Activated naive CD4-positive, alpha-beta T cell treated with Interleukin-2 at 50 U/mL for 16 hours (primary cell): ENCODE measurements at regions not wholly inside any gene's neighbourhood (a gene's known extent, or its start where the extent isn't known, plus 50 kb on each side); places are given as distances from the start of the nearest gene placed in this dataset.

Source experiments
- DNase-seq: peaks from one replicate; pipeline ENCODE4 v3.0.0-alpha.2; 2020

DNA sequence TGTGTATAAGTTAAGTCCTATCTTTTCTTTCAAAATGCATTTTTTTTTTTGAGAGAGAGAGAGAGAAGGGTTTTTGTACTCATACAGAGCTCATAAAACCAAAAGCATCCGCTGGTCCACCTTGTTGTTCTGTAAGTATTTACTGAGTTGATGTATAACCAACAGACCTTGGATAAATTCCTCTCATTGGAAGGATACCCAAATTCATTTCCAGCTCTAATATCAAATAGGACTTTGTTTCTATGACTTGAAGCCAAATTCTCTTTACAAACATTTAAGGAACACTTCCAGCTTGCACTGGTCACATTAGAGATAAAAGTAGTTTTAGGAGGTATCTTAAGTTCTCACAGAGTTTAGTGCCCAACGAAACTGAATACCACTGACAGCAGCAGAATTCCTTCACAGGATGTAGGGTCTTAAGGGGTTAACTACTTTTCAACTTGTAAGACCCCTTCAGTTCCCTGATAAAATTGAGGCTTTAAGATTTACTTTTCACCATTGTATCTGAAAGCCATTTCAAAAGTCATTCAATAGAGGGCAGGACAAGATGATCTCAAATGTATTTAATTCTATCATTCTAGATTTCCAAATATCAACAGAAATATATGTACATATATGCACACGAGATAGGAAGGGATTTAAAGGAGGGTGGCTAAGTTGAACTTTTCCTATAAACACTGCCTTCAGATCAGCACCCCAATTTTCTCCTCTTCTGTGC lies 1398.5 kb upstream of the CELF4 start:
- DNase-seq, result no peak

DNA sequence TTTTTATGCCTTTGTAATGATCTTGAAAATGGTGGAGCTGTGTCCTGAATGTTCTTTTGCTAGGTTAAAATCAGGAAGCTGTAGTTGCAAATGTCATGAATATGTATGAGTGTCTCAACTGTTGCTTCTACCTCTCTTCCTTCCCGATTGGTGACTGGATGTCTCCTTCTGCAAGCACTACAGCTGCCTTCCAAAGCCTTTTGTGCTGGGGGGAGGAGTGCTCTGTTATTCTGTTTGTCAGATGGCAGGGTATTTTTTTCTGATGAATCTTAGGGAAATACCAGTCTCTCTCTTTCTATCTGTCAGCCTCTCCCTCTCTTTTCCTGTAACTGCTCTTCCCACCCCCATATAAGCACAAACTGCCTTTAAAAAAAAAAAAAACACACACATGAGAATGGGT lies 1396.3 kb upstream of the CELF4 start:
- DNase-seq, result no peak

DNA sequence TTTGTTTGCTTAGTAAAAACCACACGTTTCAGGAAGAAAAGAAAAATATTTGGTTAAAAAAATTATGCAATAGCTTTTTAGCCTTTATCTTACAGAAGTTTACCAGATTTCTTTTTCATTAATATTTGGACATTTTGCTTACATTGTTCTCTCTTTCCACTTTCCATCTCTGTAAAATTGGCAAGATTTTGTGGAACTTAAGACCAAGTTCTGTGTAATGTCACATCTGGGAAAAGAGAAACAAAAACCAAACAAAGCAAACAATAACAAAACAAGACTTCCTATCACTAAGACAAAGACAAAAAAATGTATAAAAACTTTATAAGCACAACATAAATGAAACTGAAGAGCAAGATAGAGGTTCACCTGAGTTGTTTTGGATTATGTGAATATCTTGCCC lies 1392.1 kb upstream of the CELF4 start:
- no peak for DNase-seq

DNA sequence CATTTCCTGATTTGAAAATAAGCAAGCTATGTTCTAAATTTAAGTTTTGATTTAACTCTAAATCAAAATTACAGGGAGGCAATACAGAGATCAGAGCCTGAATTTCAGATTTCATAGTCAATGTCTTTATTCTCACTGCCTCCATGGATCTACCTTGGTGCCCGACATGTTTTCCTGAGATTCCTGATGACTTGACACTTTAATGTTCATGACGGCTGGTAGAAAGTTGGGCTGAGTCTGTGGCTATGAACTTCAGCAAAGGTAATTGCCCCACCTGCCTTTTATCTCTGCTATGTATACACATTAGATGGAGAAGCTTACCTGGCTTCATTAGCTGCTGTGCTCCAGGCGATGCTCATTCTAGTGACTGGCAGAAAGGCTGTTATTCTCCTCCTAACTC lies 1390.5 kb upstream of the CELF4 start:
- no peak for DNase-seq

DNA sequence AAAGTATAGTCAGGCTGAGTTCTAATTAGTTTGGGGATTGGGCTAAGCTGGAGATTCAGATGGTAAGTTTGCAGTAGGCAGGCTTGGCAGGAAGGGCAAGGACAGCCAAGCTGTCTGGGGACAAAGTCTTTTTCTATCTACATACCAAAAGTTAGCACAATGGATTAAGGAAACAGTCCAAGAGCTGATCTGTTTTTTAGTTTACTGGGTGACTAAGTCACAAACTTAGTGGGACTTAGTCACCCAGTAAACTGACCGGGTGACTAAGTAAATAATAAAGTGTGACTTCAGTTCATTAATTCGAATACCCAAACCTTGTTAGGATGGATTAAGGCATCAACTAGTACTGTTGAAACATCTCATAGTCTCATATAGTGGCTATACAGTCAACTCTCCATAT lies 1386.0 kb upstream of the CELF4 start:
- DNase-seq, result no peak

DNA sequence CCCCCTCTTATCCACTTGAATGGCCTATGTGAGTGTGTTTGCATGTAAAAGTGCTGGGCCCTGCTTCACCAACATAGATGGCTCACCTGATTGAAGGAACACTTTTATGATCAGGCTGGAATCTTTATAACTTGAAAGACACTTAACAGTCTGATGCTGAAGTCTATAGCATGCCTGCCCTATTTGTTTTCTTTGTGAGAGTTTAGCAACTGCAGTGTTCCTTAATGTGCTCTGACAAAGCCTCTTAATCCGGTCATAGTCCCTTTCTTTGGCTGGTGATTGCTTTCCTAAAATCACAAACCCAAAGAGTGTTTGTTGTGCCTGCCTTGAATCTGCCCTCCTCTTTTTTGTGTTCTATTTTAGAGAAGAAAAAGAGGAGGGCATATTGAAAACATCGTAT lies 1382.8 kb upstream of the CELF4 start:
- DNase-seq, result no peak

DNA sequence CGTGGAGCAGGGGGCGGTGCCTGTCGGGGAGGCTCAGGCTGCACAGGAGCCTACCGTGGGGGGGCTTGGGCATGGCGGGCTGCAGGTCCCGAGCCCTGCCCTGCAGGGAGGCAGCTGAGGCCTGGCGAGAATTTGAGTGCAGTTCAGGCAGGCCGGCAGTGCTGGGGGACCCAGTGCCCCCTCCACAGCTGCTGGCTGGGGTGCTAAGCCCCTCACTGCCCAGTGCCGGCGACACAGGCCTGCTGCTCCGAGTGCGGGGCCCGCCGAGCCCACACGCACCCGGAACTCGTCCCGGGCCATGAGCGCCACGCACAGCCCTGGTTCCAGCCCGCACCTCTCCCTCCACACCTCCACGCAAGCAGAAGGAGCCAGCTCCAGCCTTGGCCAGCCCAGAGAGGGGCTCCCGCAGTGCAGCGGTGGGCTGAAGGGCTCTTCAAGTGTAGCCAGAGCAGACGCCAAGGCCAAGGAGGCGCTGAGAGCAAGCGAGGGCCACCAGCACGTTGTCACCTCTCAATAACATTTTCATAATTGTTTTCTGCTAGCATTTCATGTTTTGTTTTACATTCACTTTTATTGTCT lies 1378.9 kb upstream of the CELF4 start:
- no peak for DNase-seq

DNA sequence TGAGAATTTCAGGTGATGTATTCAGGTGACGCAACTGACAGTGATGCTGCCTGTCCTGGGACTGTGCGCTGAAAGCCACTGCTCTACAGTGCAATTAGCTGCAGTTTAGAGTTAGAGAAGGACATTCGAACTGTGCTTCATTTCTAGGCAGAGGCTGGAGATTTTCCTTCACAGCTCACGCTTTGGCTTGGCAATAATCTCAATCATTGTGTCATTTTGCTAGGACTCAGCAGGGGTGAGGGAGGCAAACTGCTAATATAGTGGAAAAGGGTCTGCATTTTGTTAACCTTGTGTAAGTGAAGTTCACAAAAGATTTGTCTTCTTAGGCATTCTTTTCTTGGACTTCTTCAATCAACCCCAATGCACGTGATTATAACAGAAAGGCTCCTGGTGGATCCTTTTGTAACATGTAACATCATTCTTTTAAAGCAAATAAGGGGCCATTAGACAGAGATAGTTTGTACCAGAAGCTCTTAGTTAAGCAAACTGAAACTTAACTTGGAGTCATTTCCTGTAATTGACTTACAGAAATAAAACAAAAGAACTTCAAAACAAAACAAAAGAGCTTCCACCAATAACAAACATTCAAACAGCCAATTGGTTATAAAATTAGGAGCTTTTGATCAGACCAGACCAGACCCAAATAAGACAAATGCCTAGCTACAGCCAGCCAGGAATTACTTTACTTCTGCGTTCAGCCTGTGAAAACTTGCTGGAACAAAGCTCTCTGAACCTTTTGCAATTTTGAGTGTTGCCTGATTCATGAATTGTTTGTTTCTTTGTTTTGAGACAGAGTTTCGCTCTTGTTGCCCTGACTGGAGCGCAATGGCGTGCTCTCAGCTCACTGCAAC lies 1376.3 kb upstream of the CELF4 start:
- DNase-seq, result no peak

DNA sequence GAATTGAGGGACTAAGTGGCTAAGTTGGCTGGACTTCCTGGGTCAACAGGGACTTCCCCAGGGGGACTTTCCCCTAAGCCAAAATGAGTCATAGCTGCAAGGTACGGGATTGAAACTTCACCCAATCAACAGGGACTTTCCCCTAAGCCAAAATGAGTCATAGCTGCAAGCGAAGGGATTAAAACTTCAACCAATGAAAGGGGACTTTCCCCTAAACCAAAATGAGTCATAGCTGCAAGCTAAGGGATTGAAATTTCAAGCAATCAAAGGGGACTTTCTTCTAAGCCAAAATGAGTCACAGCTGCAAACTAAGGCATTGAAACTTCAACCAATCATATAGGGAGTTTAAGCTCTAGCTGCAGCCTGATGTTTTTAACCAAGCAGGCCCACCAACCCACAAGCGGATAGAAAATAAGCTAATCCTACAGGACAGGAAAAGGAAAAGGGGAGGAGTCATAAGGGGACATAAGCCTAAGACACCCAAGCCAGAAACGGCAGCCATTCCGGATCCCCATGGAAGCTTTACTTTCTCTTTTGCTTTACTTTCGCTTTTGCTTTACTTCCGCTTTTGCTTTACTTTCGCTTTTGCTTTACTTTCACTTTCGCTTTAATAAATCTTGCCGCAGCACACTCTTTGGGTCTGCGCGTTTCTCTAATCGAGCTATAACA lies 1375.4 kb upstream of the CELF4 start:
- DNase-seq, result peak; percentile 64

DNA sequence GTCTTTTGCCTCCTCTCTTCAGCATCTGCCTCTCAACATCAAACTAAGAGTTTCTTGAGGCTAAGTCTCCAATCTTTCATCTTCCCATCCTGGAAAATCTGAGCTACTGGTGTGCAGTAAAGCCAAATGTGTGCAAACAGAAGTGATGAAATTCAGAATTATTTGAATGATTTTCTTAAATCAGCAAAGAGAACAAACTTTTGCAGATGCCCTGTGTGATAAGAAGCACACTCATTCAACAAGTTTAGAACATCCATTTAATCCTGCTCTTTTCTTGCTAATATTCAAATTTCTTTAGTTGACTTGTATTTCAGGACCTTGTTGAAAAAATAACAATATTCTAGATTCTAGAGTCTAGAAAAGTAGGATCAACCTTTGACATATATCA lies 1374.9 kb upstream of the CELF4 start:
- no peak for DNase-seq

DNA sequence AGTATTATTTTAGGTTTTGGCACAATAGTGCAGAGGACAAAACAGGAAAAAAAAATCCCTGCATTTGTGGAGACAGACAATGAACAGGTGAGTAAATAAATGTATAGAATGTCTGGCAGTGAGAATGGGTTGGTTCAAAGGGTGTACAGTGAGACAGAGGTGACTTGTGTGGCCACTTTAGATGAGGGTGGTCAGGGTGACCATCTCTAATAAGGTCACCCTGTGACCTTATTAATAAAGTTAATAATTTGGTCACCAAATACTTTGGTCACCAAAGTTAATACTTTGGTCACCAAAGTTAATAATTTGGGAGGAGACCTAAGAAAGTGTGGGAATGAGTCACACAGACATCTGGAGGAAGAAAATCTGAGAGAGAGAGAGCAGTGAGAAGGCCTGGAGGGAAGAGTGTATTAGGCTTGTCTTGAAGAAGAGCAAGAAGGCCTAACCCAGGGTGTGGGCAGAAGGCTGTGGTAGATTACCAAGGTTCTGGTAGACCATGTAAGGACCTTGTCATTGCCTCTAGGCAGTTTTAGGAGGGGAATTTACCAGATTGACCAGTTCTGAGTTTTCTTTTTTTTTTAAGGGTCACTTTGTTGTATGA lies 1368.4 kb upstream of the CELF4 start:
- DNase-seq, result no peak

DNA sequence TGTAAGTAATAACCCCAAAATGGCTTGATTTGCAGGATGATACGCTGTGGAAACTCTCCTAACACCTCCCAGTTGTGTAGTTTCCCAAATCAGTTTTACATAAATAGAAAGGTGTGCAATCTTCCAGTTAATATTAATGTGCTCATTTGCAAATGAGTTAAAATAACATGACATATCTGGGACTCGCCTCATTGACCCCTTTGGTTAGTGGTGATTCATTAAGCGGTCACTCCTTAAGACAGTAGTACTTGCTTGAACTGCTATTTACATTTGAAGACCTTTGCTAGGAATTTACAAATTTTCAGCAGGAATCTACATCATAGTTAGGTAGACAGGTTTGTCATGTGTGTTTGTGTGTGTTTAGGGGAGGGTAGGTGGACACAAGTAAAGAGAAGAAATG lies 1367.7 kb upstream of the CELF4 start:
- DNase-seq, result no peak

DNA sequence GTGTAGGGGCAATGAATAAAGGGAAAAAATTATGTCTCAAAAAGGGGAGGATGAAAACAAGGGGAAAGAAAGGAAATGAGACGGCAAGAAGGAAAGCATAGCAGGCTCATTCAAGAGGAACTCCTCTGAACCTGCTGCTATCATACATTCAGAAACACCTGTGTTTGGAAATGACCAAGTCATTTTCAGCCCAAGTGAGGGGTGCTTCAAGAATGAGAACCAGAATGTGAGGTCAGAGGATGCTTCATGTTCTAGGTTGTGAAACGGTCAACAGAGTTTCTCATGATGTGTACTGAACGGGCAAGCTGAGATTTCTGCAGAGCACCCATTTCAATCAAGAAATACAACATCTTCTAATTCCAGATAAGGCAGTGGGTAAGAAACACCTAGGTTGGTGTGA lies 1367.2 kb upstream of the CELF4 start:
- no peak for DNase-seq

DNA sequence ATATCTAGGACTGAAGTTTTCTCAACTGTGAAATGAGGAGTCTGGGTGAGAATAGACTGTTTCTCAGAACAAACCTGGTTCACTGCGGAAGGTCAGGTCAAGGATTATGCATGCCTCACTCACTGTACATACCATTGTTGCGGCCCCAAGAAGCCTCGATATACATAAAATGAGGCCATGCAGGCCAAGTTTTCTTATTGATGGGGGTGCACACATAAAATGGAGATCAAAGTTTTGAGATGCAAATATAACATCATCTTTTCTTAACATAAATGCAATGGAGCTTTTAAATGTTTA lies 1366.1 kb upstream of the CELF4 start:
- DNase-seq, result no peak

DNA sequence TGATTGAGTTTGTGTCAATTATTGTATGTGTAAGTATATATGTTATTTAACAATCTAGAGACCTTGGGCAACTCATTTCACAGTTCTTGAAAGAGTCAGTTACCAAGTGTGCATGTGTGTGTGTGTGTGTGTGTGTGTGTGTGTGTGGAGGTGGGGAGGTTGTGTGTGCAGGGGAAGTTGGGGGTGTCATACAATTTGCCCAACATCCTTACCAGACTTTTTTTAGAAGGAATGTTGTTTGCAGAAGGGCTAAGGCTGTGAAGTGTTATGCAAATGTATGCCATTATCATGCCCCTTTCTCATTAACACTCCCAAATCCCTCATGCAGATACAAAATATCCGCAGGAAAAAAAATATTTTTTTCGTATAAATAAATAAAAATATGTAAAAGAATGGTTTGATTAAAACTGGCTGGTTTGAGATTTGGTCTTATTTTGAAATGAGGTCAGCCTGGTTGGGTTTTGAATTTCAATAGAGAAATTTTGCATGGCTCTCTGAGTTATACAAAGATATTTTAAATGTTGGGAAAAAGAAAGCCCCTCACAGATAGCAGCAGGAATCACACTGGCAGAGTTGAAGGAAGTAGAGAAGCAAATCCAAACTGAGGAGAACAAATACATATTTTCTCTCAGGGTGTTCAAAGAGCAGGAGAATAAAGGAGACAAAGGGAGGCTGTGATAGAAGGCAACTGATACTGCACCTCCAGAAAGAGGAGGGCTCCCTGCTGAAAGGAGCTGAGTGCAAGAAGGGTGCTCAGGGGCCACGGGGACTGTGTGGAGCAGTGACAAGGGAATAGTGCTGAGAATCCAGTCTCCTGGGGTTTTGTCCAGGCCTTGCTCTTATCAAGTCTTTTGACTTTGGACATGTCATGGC lies 1365.5 kb upstream of the CELF4 start:
- no peak for DNase-seq

DNA sequence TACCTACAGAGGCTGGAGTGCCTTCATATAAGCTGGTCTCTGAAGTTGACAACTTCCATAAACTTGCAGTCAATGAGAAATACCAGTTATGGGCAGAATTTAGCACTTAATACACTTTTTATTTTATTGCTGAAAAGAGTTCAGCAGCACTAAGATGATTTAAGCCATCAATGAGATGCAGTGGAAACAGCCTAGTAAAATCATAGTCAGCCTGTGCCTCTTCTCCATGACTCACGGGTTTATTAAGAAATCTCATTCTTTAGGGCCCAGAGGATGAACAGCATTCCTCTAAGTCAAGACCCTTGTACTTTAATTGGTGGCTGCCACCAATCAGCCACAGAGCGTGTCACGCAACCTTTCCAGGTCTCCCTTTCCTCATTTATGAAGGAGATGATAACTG lies 1357.9 kb upstream of the CELF4 start:
- DNase-seq, result no peak

DNA sequence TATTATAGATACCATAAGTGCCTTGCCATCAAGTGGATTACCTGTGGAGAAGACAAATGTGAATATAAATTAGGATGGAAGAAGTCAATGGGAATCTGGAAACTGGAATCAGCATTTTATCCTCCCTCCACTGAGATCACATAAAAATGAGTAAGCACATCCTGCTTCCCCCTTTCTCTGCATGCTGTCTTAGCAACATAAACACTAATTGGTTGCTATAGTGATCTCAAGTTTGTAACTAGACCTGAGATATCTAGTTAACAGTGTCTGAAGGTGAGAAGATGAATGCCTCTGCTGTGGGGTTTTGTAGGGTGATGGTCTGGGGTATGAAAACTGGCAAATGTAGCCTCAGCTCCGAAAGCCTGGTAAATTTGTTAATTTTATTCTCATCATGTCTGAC lies 1357.5 kb upstream of the CELF4 start:
- DNase-seq, result no peak

DNA sequence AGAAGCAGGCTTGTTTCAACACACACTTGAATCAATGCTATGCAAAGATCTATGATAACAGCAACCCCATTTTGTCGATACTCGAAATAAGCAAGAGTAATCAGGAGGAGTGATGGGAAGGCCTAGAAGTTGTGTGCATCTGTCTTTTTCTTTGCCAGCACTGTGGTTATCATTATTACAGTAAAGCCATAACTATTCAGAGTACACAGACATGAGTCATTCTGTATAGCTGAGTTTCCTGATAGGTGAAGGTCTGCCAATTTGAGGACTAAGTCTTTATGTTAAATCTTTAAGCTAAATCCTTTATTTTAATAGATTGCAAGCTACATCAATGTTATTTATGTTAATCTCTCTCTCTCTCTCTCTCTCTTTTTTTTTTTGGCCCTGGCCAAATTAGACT lies 1344.4 kb upstream of the CELF4 start:
- no peak for DNase-seq

DNA sequence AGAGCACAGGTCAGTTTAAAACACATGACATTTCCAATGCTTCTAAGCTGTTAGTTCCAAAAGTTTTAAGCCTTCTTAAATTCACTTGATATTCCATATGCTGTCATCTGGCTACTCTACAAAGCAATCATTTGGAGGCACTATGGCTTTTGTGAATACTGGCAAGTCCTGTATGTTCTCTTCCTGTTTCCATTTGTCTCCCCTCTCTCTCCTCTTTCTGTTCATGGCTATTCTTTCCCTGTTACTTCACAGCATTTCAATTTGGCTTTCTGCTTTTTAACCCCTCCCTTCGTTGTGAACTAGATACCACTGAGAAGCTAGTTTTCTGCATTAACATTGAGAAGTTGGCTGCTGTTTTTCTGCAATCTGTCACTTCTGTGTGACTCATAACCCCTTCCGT lies 1337.2 kb upstream of the CELF4 start:
- no peak for DNase-seq

DNA sequence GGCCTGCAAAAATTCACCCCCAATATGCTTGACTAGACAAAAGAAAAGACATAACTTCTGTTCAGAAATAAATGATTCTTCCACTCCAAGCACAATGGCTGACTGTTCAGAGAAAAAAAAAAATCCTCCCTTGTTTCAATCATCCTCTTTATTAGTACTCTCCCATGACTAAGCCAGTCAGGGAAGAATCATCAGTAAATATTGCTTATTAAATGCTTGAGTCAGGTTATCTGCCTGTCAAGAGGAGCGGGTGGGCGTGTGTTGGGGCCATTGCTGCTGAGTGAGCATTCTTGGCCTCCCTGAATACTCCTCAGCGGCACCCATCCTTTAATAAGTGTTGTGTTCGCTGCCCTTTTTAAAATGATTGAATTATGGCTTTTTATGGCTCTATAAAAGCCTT lies 1334.8 kb upstream of the CELF4 start:
- no peak for DNase-seq

DNA sequence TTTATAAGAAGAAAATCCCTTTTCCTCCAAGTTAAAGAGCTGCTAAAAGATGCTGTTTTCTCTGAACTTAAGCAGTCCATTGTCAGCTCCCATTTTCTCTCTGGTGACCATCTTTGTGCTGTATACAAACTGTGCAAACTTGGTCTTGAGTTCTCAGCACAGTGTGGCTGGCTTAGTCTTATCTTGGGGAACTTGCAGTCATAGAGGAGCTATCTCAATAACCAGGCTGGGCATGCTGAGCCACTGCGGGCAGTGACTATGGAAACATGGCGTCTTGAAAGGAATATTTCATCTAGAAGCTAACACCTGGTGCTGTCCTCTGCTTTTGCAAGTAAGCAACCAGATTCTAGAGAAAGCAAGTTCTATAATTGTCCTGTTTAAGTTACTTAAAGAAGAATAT lies 1334.4 kb upstream of the CELF4 start:
- no peak for DNase-seq

DNA sequence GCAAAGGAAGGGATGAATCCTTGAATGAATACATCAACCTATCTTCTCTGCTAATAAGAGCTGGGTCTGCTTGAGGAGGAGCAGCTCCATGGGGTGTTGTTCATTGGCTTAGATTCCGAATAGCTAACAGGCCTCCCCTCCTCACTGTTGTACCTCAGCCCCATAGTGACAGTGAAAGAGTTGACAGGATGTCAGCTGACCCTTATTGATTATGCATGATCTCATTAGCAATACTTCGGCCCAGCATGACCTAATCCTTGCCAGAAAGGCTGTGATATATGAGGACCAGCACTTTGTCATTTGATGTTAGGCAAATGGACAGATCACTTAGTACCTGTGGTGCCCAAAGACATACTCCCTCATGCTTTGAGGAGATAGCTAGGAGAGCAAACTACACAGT lies 1333.7 kb upstream of the CELF4 start:
- DNase-seq, result no peak

DNA sequence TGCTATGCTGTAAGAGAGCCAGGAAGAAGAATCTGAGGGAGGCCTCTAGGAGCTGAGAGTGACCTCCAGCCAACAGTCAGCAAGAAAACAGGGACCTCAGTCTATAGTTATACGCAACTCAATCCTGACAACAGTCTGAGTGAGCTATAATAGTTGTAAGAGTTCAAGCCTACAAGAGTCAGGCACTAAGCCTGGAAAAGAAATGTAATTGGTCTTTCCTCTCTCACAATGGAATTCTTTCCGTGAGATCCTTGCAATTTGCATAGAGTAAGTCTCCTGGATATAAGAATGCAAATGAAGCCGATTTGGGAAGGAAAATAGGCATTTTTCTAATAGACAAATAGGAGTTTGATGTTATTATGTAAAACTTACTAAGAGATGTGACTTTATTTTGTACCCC lies 1332.6 kb upstream of the CELF4 start:
- no peak for DNase-seq
